Breast epithelium (tissue), 4 donors: ENCODE measurements at regions not wholly inside any gene's neighbourhood (a gene's known extent, or its start where the extent isn't known, plus 50 kb on each side); places are given as distances from the start of the nearest gene placed in this dataset.

Experiments used
- DNase-seq, 2 donors: peaks; one replicate each; pipeline ENCODE4 v3.0.0-alpha.2; 2019; ENCODE audit warnings: low spot score in 2 of 2
- H3K27ac ChIP-seq, 2 donors: fragments of 200-600 bp; sonication (generic) in 1 of 2; one replicate each; pipeline ENCODE4 v1.5.1; 2016 to 2019; ENCODE audit warnings: mild to moderate bottlenecking in 1 of 2
- H3K27me3 ChIP-seq, 2 donors: fragments of 200-600 bp; sonication (generic) in 1 of 2; one replicate each; pipeline versions ENCODE4 v1.5.1 to v1.6.0; 2017 to 2019; ENCODE audit warnings: control low read depth in 1 of 2, mild to moderate bottlenecking in 1 of 2
- H3K36me3 ChIP-seq: fragments of 200-600 bp; one replicate; pipeline ENCODE4 v1.5.1; 2019
- H3K4me1 ChIP-seq, 2 donors: fragments of 200-600 bp; sonication (generic); one replicate each; pipeline ENCODE4 v1.5.1; 2016 to 2019; ENCODE audit warnings: control low read depth in 1 of 2
- H3K4me3 ChIP-seq, 3 donors: fragments of 200-600 bp; sonication (generic); 1 replicate in 2 of 3; 2 replicates in 1 of 3; pipeline ENCODE4 v1.5.1; 2016 to 2019; ENCODE audit warnings: mild to moderate bottlenecking in 3 of 3, moderate library complexity in 2 of 3
- H3K9me3 ChIP-seq, 2 donors: fragments of 200-600 bp; sonication (generic) in 1 of 2; one replicate each; pipeline ENCODE4 v1.5.1; 2016 to 2019; ENCODE audit warnings: control low read depth in 1 of 2
- POLR2A ChIP-seq: fragments of 450-650 bp; IDR thresholded peaks from one replicate; pipeline ENCODE4 v1.6.1; 2016; ENCODE audit warnings: antibody characterized with exemption, mild to moderate bottlenecking, moderate library complexity
- POLR2AphosphoS5 ChIP-seq, 3 donors: sonication (generic); formaldehyde crosslinking; IDR thresholded peaks; one replicate each; pipeline ENCODE4 v1.6.1; 2017; ENCODE audit warnings: antibody characterized with exemption in 3 of 3
- intact Hi-C: fragments of 100-400 bp; cut with DNase I; formaldehyde crosslinking; loops from one replicate; pipeline ENCODE4 v1.15.1; 2023; ENCODE audit warnings: low total_unique reads
- TF ChIP-seq, protein P1 (sequence below), 3 donors: fragments of 450-650 bp; IDR thresholded peaks; one replicate each; pipeline ENCODE4 v1.5.1; 2016 to 2017; ENCODE audit warnings: antibody characterized with exemption in 3 of 3, mild to moderate bottlenecking in 3 of 3, moderate library complexity in 3 of 3

DNA sequence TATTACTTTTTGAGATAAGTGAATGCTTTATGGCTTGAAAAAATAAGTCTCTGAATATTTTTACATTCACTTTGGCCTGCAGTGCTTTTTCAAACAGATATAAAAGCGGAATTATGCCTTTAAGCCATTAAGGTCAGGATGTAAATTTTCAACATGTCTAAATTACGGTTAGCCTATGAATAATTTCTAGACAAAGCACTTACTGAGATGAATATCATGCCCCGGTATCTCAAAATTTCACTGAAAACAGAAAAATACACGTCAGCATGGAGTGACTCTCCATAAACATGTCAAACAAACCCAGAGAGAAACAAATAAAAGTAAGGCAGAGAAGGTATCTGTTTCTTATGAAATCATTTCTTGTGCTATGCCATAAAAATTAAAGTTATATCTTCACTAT lies 853.9 kb downstream of the KCNT2 start:
- intact Hi-C loops: no loop called here
- no peak overlapping the region for H3K27ac ChIP-seq
- TF ChIP-seq, protein P1, sequence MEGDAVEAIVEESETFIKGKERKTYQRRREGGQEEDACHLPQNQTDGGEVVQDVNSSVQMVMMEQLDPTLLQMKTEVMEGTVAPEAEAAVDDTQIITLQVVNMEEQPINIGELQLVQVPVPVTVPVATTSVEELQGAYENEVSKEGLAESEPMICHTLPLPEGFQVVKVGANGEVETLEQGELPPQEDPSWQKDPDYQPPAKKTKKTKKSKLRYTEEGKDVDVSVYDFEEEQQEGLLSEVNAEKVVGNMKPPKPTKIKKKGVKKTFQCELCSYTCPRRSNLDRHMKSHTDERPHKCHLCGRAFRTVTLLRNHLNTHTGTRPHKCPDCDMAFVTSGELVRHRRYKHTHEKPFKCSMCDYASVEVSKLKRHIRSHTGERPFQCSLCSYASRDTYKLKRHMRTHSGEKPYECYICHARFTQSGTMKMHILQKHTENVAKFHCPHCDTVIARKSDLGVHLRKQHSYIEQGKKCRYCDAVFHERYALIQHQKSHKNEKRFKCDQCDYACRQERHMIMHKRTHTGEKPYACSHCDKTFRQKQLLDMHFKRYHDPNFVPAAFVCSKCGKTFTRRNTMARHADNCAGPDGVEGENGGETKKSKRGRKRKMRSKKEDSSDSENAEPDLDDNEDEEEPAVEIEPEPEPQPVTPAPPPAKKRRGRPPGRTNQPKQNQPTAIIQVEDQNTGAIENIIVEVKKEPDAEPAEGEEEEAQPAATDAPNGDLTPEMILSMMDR (IDR thresholded peaks at IDR 0.05): no peak
- TF ChIP-seq POLR2A: no peak
- TF ChIP-seq POLR2AphosphoS5 (IDR thresholded peaks at IDR 0.05): no peak
- no peaks in the 10 kb centered on the region for H3K36me3 ChIP-seq
- no peaks in the 10 kb centered on the region for H3K4me1 ChIP-seq
- no peaks in the 10 kb centered on the region for H3K27me3 ChIP-seq
- no peak overlapping the region for H3K4me3 ChIP-seq
- H3K9me3 ChIP-seq: no peaks in the 10 kb centered on the region
- DNase-seq: no peak

DNA sequence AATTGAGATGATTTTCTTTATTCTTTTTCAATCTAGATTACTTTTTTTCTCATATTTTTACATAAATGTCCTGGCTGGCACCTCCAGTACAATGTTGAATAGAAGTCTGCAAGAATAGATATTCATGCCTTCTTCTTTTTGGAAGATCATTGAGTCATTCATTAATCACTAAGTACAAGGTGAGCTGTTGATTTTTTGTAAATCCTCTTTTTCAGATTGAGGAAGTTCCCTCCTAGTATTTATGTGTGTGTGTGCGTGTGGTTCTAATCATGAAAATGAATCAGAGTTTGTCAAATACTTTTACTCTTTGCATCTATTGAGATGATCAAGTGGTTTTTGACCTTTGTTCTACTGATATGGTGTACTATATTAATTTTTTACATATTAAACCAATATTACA lies 859.3 kb downstream of the KCNT2 start:
- Histone ChIP-seq H3K36me3 (no peaks in the 10 kb centered on the region), H3K9me3 (no peaks in the 10 kb centered on the region), H3K4me1 (no peaks in the 10 kb centered on the region), H3K4me3 (no peak overlapping the region), H3K27me3 (no peaks in the 10 kb centered on the region), H3K27ac (no peak overlapping the region)
- DNase-seq: no peak
- intact Hi-C loops: no loop called here
- TF ChIP-seq POLR2A (no peak), POLR2AphosphoS5 (IDR thresholded peaks at IDR 0.05) (no peak)
- TF ChIP-seq, protein P1 (IDR thresholded peaks at IDR 0.05): no peak

DNA sequence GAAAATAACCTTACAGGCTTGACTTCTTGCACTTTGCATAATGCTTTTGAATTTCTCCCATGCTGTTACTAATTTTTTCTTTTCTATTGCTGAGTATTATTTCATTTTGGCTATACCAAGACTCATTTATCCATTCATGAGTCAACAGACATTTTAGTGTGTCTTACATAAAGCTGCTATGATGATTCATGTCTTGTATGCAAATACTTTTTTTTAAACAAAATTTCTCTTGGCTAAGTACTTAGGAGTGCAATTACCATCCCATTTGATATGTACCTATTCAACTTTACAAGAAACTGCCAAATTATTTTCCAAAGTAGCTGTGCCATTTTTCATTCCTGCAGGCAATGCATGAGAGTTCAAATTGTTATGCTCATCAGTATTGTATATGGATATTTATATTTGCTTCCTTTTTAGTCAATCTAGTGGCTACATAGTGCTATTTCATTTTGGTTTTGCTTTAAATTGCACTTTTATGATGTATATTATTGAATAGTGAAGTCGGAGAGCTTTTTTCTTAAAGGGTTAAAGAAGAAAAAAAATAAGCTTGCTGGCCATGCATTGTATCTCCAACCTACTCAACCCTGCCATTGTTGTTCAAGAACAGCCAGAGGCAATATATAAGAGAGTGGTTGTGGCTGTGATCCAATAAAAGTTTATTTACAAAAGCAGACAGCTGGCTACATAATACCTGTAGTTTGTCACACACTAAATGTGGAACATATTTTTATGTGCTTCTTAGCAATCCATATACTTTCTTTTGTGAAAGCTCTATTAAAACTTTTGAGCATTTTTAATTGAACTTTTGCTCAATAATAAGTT lies 862.8 kb downstream of the KCNT2 start:
- no peak overlapping the region for H3K4me3 ChIP-seq
- H3K27ac ChIP-seq: no peak overlapping the region
- no peaks in the 10 kb centered on the region for H3K9me3 ChIP-seq
- no peaks in the 10 kb centered on the region for H3K4me1 ChIP-seq
- intact Hi-C loops: no loop called here
- DNase-seq: no peak
- TF ChIP-seq POLR2A (no peak), POLR2AphosphoS5 (IDR thresholded peaks at IDR 0.05) (no peak)
- TF ChIP-seq, protein P1 (IDR thresholded peaks at IDR 0.05): no peak
- H3K27me3 ChIP-seq: no peaks in the 10 kb centered on the region
- no peaks in the 10 kb centered on the region for H3K36me3 ChIP-seq

DNA sequence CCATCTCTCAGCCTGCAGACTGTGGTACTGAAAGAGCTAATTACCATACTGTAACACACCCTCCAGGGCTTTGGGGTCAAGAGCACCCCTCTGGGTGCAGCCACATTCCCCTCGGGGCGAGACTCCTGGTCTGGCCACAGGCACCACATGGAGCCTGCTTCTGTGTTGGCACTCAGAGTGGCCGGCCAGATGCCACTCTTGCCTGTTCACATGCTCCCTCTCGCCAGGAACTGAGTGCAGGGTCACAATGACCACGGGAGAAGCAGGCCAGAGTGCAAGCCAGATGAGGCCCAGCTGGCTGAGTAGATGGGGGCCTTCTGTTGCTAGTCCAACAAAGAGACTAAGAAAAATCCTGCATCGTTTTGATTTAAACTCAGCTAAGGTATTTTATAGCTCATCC lies 864.0 kb downstream of the KCNT2 start:
- Histone ChIP-seq H3K9me3 (no peaks in the 10 kb centered on the region), H3K4me3 (no peak overlapping the region), H3K4me1 (no peaks in the 10 kb centered on the region), H3K36me3 (no peaks in the 10 kb centered on the region), H3K27me3 (no peaks in the 10 kb centered on the region), H3K27ac (no peak overlapping the region)
- no peak for DNase-seq
- TF ChIP-seq POLR2AphosphoS5 (IDR thresholded peaks at IDR 0.05) (no peak), POLR2A (no peak)
- TF ChIP-seq, protein P1 (IDR thresholded peaks at IDR 0.05): no peak
- intact Hi-C loops: no loop called here

DNA sequence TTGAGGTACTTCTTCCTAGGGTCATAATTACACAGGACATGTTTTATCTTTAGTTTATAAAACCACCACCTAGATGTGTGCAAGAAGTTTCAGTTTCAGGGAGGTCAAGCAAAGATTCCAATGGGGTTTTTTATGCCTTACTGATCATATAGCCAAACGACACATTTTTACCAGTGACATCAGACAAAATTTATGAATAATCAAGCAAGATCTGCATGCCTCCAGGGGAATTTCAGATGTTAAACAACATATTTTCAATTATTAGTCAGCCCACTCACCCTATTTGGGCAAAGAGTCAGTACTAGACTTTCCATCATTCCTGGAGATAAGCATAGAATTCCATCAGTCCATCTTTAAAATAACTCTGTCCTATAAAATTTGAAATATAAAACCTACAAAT lies 867.4 kb downstream of the KCNT2 start:
- Histone ChIP-seq H3K27ac (no peak overlapping the region), H3K4me1 (no peaks in the 10 kb centered on the region), H3K9me3 (no peaks in the 10 kb centered on the region), H3K36me3 (no peaks in the 10 kb centered on the region), H3K27me3 (no peaks in the 10 kb centered on the region), H3K4me3 (no peak overlapping the region)
- intact Hi-C loops: no loop called here
- TF ChIP-seq POLR2A (no peak), POLR2AphosphoS5 (IDR thresholded peaks at IDR 0.05) (no peak)
- TF ChIP-seq, protein P1 (IDR thresholded peaks at IDR 0.05): no peak
- DNase-seq: no peak
